PC-3 (cell line): ENCODE measurements at regions not wholly inside any gene's neighbourhood (a gene's known extent, or its start where the extent isn't known, plus 50 kb on each side); places are given as distances from the start of the nearest gene placed in this dataset.
A peak's percentile ranks its signal among the peaks of the same experiment; 100 is the strongest.
"Not testable (repeated sequence)": the region's sequence is repeated elsewhere in the genome, so short reads cannot be mapped to it uniquely, and the experiment has no call there.

Experiments used
- ATAC-seq: fragments of 200-7000 bp; cut with Tn5 transposase; 2 replicates; pipeline ENCODE4 v1.9.1; 2020; ENCODE audit warnings: mild to moderate bottlenecking, moderate library complexity
- BruUV-seq: library from RNA; stranded (reverse); fragments of 400-500 nt; replicated peaks from 2 replicates; lab custom pipeline; 2021; lab: Mats Ljungman, UMichigan
- CTCF ChIA-PET: fragments of 300-600 bp; sonication (Branson Sonifier 250); formaldehyde crosslinking; loops from one replicate; lab custom pipeline; 2022; ENCODE audit warnings: antibody characterized with exemption; lab: Charles Lee
- POLR2A ChIA-PET: fragments of 300-600 bp; sonication (Branson Sonifier 250); formaldehyde crosslinking; loops from one replicate; lab custom pipeline; 2022; ENCODE audit warnings: antibody characterized with exemption; ENCODE audit not compliant: unreplicated experiment; lab: Charles Lee
- DNase-seq: peaks from one replicate; pipeline ENCODE4 v3.0.0-alpha.2; 2015
- H2AFZ ChIP-seq: fragments of 300-600 bp; sonication (generic); 2 replicates; pipeline ENCODE4 v1.6.0; 2016; ENCODE audit warnings: antibody characterized with exemption, low read length
- H3F3A ChIP-seq: fragments of 300-600 bp; sonication (generic); one replicate; pipeline ENCODE4 v1.6.0; 2017; ENCODE audit warnings: antibody characterized with exemption, low read length, control low read depth, mild to moderate bottlenecking; ENCODE audit not compliant: unreplicated experiment
- H3K27ac ChIP-seq: fragments of 300-600 bp; sonication (generic); 2 replicates; pipeline ENCODE4 v1.5.1; 2016; ENCODE audit warnings: mild to moderate bottlenecking, low read length
- H3K27me3 ChIP-seq: fragments of 300-600 bp; sonication (generic); 2 replicates; pipeline ENCODE4 v1.6.1; 2016; ENCODE audit warnings: low read length, mixed read lengths
- H3K36me3 ChIP-seq: fragments of 300-600 bp; sonication (generic); 2 replicates; pipeline ENCODE4 v1.6.1; 2016; ENCODE audit warnings: low read depth, mixed run types, low read length, mixed read lengths
- H3K4me1 ChIP-seq: fragments of 300-600 bp; sonication (generic); 2 replicates; pipeline ENCODE4 v1.5.1; 2016; ENCODE audit warnings: low read length; ENCODE audit not compliant: insufficient read depth
- H3K4me2 ChIP-seq: fragments of 300-600 bp; sonication (generic); 2 replicates; pipeline ENCODE4 v1.6.0; 2016; ENCODE audit warnings: low read length
- H3K4me3 ChIP-seq: fragments of 300-600 bp; sonication (generic); 2 replicates; pipeline ENCODE4 v1.5.1; 2016; ENCODE audit warnings: mild to moderate bottlenecking, low read length, mixed read lengths
- H3K79me2 ChIP-seq: fragments of 300-600 bp; sonication (generic); 2 replicates; pipeline ENCODE4 v1.6.1; 2017; ENCODE audit warnings: low read length, mixed read lengths
- H3K9ac ChIP-seq: fragments of 300-600 bp; sonication (generic); 2 replicates; pipeline ENCODE4 v1.6.0; 2016; ENCODE audit warnings: mild to moderate bottlenecking, low read length
- H3K9me2 ChIP-seq: fragments of 300-600 bp; sonication (generic); replicated peaks from 2 replicates; pipeline ENCODE4 v1.6.1; 2016; ENCODE audit warnings: mixed run types, low read length, mixed read lengths
- H3K9me3 ChIP-seq: fragments of 300-600 bp; sonication (generic); 2 replicates; pipeline ENCODE4 v1.6.1; 2016; ENCODE audit warnings: low read length, mixed read lengths
- H4K20me1 ChIP-seq: fragments of 300-600 bp; sonication (generic); 2 replicates; pipeline ENCODE4 v1.6.1; 2016; ENCODE audit warnings: low read length, mixed read lengths
- intact Hi-C: fragments of 100-400 bp; cut with micrococcal nuclease; formaldehyde crosslinking; loops from 2 replicates; pipeline ENCODE4 v1.9.0; 2023

DNA sequence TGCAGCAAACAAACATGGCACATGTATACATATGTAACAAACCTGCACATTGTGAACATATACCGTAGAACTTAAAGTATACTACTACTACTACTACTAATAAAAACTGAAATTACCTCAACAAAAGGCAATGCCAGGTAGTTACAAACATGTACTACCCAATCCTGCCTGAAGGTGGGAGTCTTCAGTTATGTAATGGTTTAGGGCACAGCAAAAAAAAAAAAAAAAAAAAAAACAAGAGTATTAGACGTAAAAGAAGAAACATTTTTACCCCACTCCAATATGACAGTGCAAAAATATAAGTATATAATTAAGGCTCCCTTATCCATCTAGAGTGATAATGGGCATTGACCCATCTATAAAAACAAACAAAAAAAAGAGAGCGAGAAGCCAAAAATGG, 296.6 kb downstream of the ZNF37A start:
- H3K27me3 ChIP-seq, result not testable (repeated sequence)
- DNase-seq, result peak; percentile 66

DNA sequence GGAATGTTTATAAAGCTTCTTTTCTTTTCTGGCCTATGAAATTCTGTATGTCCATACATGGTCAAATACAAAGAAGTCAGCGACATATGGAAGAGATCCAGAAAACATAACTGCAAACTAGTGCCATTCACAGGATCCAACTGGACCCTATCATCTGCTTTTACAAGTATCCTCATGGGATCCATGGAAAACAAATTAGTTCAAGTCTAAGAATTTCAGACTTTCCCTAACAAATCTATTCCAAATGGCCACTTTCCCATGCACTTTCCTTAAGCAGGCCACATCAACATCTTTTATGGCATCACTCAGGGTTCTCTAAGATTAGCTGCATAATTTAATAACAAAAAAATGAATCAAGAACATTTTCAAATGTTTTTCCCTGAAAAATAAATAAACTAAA, 301.3 kb downstream of the ZNF37A start:
- H3K27me3 ChIP-seq, H3K9me2 ChIP-seq, H3K4me2 ChIP-seq, POLR2A ChIA-PET, H3K9me3 ChIP-seq, H3K4me1 ChIP-seq, H3K4me3 ChIP-seq, H2AFZ ChIP-seq, H3K27ac ChIP-seq, H3F3A ChIP-seq, H3K9ac ChIP-seq, intact Hi-C loops, DNase-seq, CTCF ChIA-PET, BruUV-seq, H4K20me1 ChIP-seq, ATAC-seq, H3K36me3 ChIP-seq, H3K79me2 ChIP-seq: not testable (repeated sequence)

More for the DNA sequence above, 296.6 kb downstream of the ZNF37A start:
- H3K9me2 ChIP-seq, CTCF ChIA-PET, H3F3A ChIP-seq, H4K20me1 ChIP-seq, intact Hi-C loops, H3K27ac ChIP-seq, H3K79me2 ChIP-seq, H3K4me3 ChIP-seq, POLR2A ChIA-PET, BruUV-seq, H3K36me3 ChIP-seq, H3K9ac ChIP-seq, H3K4me1 ChIP-seq, H3K4me2 ChIP-seq, H3K9me3 ChIP-seq, H2AFZ ChIP-seq: not testable (repeated sequence)
- peak; percentile 20; the same call in 1 of the 2 replicates for ATAC-seq

DNA sequence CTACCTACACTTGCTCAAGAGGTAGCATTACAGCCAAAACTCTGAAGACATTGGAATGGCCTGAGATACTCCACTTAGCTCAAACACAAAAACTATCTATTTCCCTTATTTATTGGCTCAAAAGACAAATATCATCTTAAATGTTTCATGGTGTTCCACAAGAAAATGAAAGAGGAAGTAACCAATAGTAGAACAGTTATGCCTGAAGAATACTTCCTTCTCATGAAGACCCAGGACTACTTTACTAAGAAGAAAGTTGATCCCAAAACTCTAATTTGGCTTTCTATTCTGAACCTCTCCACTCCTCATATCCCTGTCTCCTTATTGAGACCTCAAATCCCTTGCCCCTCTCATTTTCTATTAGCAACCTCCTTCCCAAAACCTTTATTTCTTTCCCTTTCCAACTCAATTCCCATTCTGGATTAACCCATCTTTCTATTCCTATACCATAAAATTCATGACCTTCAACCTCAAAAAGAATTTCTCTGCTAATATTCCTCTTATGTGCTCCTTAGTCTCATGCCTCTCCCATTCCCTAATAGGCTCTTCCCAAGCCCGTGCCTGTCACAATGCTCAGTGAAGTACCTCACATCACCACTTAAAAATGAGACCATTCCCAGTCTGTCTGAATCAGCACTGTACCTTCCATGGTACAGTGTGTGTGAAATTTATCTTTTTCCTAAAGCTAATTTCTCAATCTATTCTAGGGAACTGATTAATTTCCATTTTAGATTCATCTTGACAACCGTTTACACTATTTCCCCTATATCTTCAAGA, 302.2 kb downstream of the ZNF37A start:
- H4K20me1 ChIP-seq, H2AFZ ChIP-seq, H3K4me1 ChIP-seq, BruUV-seq, H3K4me2 ChIP-seq, H3K79me2 ChIP-seq, H3F3A ChIP-seq, H3K27ac ChIP-seq, intact Hi-C loops, H3K9me3 ChIP-seq, ATAC-seq, H3K4me3 ChIP-seq, DNase-seq, H3K9ac ChIP-seq, POLR2A ChIA-PET, H3K36me3 ChIP-seq, H3K27me3 ChIP-seq, H3K9me2 ChIP-seq, CTCF ChIA-PET: not testable (repeated sequence)

DNA sequence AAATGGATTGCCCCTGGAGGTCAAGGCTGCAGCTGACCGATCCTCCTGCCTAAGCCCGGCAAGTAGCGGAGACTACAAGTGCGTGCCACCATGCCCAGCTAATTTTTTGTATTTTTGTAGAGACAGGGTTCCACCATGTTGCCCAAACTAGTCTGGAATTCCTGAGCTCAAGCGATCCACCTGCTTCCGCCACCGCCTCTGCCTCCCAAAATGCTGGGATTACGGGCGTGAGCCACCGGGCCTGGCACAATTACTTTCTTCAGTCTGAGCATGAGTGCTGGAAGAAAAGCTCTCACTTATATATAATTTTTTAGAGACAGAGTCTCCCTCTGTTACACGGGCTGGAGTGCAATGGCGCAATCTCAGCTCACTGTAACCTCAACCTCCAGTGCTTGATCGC, 307.4 kb downstream of the ZNF37A start:
- intact Hi-C loops, ATAC-seq, H3K9me2 ChIP-seq, H3K4me1 ChIP-seq, H3K9me3 ChIP-seq, H3K79me2 ChIP-seq, H3K36me3 ChIP-seq, CTCF ChIA-PET, H3K9ac ChIP-seq, H3K27me3 ChIP-seq, H3K27ac ChIP-seq, DNase-seq, H4K20me1 ChIP-seq, BruUV-seq, H3F3A ChIP-seq: not testable (repeated sequence)
- H3K4me2 ChIP-seq, result peak overlapping the region; percentile 94
- POLR2A ChIA-PET, result interaction anchor here (0.6 kb wide), 1 partner anchor 104 kb away, joined by 3 read pairs; no protein-coding TSS in a partner anchor
- peak overlapping the region; percentile 86 for H3K4me3 ChIP-seq
- peak overlapping the region; percentile 98; the same call in 1 of the 2 replicates for H2AFZ ChIP-seq

DNA sequence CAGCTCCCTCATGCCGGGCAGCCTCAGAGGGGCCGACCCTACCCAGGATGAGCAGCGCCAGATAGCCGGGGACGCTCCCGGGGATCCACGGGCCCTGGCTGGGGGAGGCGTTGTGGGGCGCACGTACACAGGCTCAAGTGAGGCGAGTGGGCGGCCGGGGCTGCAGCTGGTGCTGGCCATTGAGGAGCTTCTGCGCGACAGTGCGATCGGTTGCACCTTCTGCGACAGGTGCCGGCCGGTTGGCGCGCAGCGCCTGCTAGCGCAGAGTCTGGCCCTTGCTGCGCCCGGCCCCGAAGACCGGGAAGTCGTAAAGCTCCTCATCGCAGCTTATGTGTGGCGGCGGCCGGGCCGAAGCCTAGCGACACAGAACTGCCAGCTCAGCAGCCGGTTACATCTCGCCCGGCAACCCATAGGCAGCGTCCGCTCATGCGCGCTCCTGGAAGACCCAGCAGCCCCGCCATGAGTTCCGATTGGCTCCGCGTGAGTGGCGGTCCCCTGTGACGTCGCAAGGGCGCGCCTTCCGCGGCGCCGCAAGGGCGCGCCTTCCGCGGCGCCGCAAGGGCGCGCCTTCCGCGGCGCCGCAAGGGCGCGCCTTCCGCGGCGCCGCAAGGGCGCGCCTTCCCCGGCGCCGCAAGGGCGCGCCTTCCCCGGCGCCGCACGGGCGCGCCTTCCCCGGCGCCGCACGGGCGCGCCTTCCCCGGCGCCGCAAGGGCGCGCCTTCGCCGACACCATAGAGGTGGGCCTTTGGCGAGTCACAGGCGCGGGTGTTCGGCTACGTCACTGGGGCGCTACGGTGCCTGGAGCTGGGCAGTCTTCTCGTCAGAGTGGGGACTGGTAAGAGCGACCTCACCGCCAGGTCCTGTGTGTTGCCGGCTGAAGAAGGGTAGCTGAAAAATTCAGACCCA, 308.6 kb downstream of the ZNF37A start:
- H3F3A ChIP-seq, H3K9me3 ChIP-seq, H3K27me3 ChIP-seq, H3K79me2 ChIP-seq, H3K36me3 ChIP-seq, intact Hi-C loops, H3K4me1 ChIP-seq, CTCF ChIA-PET, H3K9me2 ChIP-seq, H4K20me1 ChIP-seq: not testable (repeated sequence)
- POLR2A ChIA-PET, result interaction anchor here (0.6 kb wide), 1 partner anchor 105 kb away, joined by 3 read pairs; no protein-coding TSS in a partner anchor
- DNase-seq (peak; percentile 96), ATAC-seq (peak; percentile 97)
- H3K27ac ChIP-seq, result peak overlapping the region; percentile 75
- peak overlapping the region; percentile 94 for H3K4me2 ChIP-seq
- peak overlapping the region; percentile 98 for H2AFZ ChIP-seq
- TSS peak; percentile 70 for BruUV-seq
- peak overlapping the region; percentile 85 for H3K9ac ChIP-seq
- H3K4me3 ChIP-seq, result peak overlapping the region; percentile 86

DNA sequence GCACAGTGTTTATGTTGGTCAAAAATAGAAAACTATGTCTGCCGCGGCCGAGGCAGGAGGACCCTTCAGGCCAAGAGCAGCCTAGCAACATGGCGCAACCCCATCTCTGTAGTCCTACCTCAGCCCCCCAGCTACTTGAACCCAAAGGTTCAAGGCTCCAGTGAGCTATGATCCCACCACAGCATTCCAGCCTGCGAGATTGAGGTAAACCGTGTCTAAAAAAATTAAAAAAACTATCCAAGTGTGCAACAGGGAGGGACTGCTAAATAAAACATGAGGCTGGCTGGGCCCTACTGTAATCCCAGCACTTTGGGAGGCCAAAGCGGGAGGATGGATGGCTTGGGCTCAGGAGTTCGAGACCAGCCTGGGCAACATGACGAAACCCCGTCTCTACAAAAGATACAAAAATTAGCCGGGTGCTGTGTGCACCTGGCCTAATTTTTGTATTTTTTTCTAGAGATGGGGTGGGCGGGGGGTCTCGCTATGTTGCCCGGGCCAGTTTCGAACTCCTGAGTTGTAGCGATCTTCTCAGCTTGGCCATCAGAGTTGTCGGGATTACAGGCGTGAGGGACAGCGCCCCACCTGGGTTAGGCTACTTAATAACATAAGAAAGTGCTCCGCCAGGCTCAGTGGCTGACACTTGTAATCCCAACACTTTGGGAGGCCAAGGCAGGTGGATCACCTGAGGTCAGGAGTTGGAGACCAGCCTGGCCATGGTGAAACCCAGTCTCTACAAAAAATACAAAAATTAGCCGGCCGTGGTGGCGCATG, 309.4 kb downstream of the ZNF37A start:
- CTCF ChIA-PET, H3K4me1 ChIP-seq, H3K9me2 ChIP-seq, H3F3A ChIP-seq, H3K9me3 ChIP-seq, intact Hi-C loops, POLR2A ChIA-PET, H4K20me1 ChIP-seq, H3K79me2 ChIP-seq, H3K36me3 ChIP-seq, H3K27me3 ChIP-seq, DNase-seq, ATAC-seq: not testable (repeated sequence)
- H3K9ac ChIP-seq, result peak overlapping the region; percentile 85
- BruUV-seq, result TSS peak; percentile 92
- H2AFZ ChIP-seq, result peak overlapping the region; percentile 95
- peak overlapping the region; percentile 88 for H3K4me2 ChIP-seq
- peak overlapping the region; percentile 75 for H3K27ac ChIP-seq
- peak overlapping the region; percentile 79 for H3K4me3 ChIP-seq
